NCI-H2227 (cell line): ENCODE measurements at regions not wholly inside any gene's neighbourhood (a gene's known extent, or its start where the extent isn't known, plus 50 kb on each side); places are given as distances from the start of the nearest gene placed in this dataset.
A peak's percentile ranks its signal among the peaks of the same experiment; 100 is the strongest.
"Not testable (repeated sequence)": the region's sequence is repeated elsewhere in the genome, so short reads cannot be mapped to it uniquely, and the experiment has no call there.

ENCODE experiments used
- DNase-seq: peaks from one replicate; lab custom pipeline; 2025; ENCODE audit not compliant: unreplicated experiment; lab: John Stamatoyannopoulos, UW

DNA sequence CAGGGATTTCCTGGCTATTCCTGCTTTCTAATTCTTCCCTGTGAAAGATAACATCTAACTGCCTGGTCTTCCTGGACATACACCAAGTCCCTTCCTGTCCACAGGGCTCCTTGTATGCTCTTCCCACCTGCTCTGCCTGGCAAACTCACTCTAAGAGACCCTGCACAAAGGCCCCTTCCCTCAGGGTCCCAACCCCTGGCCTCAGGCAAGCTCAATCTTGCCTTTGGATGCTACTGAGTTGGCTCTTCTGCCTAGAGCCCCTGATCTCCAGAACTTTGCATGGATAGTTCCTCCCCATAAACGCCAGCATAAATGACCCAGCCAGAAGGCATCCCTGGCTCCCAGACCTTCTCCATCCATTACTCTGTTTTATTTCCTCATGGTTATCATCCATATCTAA is 98.3 kb upstream of the OTOS start:
- no peak for DNase-seq

- DNase-seq: no peak
Observed at GRCh38 chr2:240239325-240239724, 98.9 kb upstream of the OTOS start.

GRCh38 chr2:240240017-240240734 is 99.7 kb upstream of the OTOS start:
- no peak for DNase-seq

DNA sequence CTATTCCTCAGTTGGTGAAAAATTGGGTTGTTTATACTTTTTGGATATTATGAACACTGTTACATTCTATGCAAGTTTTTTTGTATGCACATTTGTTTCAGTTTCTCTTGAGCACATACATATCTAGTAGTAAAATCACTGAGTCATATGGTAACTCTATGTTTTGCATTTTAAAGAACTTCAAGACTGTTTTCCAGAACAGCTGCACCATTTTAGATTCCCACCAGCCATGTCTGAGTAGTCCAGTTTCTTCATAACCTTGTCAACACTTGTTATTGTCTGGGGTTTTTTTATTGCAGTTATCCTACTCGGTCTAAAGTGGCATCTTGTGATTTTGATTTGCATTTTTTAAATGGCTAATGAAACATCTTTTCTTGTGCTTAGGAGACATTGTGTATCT is 100.3 kb upstream of the OTOS start:
- no peak for DNase-seq

DNA sequence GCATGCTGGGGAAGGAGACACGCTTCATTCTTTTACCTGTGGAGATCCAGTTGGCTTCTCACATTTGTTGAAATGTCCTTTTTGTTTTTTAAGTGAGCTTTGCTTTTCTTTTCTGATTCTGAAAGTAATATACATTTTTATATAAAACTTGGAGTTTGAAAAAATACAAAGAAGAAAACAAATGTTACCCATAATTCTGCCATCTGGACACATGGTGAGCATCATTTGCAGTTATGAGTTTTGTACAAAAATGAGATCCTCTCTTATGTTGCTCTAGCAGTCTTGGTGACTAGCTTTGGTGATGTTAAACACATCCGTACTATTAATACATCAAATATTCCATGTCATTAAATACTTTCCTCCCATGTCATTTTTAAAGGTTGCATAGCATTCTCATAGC is 101.1 kb upstream of the OTOS start:
- DNase-seq: no peak

DNA sequence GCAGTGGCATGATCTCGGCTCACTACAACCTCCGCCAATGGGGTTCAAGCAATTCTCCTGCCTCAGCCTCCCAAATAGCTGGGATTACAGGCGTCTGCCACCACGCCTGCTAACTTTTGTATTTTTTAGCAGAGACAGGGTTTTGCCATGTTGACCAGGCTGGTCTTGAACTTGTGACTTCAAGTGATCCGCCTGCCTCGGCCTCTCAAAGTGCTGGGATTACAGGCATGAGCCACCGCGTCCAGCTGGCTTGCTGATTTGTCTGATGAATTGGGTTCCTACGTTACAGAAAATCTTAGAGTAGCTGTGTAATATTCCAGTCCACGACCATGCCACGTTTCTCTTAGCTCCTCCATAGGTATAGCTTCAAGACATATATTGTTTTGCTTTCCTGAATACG is 102.6 kb upstream of the OTOS start:
- not testable (repeated sequence) for DNase-seq

GRCh38 chr2:240244543-240244942 is 104.1 kb upstream of the OTOS start:
- DNase-seq: no peak

- DNase-seq: no peak
Observed at GRCh38 chr2:240245184-240245583, 104.7 kb upstream of the OTOS start.

- peak; percentile 14 for DNase-seq
Observed at GRCh38 chr2:240245706-240246105, 105.2 kb upstream of the OTOS start.

- DNase-seq: no peak
Observed at GRCh38 chr2:240246173-240246820, 105.8 kb upstream of the OTOS start.

GRCh38 chr2:240247241-240247867 is 106.9 kb upstream of the OTOS start:
- no peak for DNase-seq

GRCh38 chr2:240247868-240248720 is 107.6 kb upstream of the OTOS start:
- no peak for DNase-seq

GRCh38 chr2:240248721-240249422 is 108.4 kb upstream of the OTOS start:
- DNase-seq: no peak

DNA sequence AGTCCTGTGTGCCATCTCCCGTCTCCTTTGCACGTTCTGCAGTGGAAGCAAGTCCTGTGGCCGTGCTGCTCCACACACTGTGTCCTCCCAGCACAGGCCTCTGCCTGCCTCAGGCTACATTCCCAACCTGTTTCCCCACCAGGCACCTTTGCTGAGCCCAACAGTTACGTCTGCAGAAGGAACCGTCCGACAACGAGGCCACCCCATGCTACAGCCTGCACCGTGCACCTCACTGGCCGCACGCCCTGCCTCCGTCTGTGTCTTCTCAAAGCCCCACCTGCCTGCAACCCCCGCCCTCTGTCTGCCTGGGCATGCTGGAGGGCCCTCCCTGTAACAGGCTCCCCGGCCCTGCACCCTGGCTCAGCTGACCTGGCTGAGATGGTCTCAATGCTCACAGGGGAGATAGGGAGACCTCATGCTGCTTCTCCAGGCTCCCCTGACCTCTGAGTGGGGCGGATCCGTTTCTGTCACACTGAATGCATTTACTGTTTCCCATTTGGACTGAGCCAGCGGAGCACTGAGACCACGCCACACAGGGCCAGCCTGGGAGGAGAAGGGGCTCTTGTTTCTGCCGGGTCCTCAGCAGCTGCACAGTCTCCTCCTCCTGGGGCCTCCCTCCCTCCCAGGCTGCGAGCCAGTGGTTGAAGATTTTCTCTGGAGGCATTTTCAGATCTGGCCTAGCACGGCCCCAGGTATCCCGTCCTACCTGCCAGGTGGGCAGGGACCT is 109.1 kb upstream of the OTOS start:
- DNase-seq: no peak

DNA sequence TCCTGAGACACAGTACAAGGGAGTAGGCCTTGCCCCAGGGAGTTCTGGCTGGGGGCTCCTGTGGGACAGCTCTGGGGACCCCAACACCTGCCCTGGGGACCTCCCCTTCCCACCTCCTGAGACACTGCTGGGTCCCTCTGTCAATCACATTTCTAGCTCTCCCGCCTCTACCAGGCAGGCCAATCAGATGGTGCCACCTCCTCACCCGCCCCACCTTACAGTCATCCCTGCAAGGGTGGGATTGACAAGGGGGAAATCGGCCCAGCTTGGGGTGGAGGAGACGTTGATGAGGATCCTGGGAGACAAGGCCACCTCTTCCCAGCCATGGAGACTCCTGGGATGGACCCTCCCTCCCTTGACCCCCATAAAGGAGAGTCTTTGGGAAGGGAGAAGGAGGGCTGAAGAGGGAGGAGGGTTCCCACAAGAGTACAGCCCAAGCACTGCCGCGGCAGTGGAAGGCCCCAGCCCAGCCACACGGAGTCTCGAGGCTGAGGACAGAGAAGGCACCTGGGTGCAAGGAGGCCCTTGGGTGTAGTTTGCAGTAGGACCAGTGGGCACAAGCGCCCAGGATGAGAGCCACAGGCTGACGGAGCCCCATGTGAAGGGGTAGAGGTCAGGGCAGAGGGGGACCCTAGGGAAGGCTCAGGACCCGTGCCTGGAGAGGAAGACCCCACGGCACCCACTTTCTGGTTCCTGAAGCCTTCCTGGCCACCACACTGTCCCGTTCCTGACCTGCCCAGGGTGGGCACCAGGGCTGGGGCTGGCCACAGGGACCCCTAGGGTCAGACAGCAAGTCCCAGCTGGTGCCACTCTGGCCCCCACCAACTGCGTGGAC is 109.9 kb upstream of the OTOS start:
- no peak for DNase-seq

DNA sequence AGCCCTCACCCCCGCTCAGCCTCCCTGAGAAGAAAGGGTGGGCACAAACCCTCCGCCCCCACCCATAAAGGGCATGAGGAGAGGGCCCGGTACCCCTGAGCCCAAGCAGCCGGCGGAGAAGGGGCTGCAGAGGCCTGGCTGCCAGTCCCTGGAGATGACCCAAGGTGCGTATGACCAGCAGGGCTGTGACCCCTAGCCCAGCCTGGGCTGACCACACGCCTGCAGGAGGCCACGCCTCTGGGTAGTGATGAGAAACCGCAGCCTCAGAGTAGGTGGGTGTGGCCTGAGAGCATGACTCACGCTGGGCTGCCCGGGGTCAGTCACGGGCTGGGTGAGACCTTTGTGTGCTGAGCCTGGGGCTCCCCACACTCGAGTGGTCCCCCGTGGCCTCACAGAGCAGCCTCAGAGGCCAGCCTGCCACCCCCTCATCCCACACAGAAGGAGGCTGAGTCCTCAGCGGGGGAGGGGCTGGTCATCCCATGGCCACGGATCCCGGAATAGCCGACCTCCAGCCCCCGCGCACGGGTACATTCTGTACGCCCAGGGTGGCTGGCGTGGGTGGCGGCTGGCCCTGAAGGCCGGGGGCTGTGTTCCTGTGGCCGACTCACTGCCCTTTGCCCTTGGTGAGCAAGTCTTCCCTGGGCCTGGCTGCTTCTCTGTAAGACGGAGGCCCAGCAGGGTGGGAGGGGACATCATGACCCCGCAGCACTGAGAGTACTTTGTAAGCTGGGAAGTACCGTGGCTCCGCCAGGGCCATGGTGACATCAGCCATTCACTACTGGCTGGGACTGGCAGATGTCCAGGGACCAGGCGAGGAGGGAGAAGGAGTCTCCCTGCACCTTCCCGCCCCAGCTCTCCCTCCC is 110.8 kb upstream of the OTOS start:
- no peak for DNase-seq

DNA sequence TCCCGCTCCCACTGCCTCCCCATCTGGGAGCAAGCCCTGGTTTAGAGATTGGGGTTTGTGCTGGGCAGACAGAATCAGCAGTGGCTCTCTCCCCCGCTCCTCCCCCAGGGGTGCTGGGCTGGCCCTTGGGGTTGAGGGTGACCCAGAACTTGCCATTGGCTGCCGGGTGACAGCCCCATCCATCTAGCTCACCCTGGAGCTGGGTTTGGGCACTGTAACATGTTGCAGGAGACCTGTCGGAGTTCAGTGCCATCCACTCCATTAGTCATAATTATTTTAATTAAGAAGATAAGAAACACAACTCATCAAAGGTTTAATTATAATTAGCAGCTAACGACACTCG is 111.4 kb upstream of the OTOS start:
- DNase-seq: no peak

- no peak for DNase-seq
Observed at GRCh38 chr2:240252191-240252871, 111.9 kb upstream of the OTOS start.
